ENCODE measurements at regions not wholly inside any gene's neighbourhood (a gene's known extent, or its start where the extent isn't known, plus 50 kb on each side); places are given as distances from the start of the nearest gene placed in this dataset.
"Not testable (repeated sequence)": the region's sequence is repeated elsewhere in the genome, so short reads cannot be mapped to it uniquely, and the experiment has no call there.

GRCh38 chr7:56466607-56467525 is 350.6 kb upstream of the NUPR2 start:
- TF ChIP-seq, protein P1, sequence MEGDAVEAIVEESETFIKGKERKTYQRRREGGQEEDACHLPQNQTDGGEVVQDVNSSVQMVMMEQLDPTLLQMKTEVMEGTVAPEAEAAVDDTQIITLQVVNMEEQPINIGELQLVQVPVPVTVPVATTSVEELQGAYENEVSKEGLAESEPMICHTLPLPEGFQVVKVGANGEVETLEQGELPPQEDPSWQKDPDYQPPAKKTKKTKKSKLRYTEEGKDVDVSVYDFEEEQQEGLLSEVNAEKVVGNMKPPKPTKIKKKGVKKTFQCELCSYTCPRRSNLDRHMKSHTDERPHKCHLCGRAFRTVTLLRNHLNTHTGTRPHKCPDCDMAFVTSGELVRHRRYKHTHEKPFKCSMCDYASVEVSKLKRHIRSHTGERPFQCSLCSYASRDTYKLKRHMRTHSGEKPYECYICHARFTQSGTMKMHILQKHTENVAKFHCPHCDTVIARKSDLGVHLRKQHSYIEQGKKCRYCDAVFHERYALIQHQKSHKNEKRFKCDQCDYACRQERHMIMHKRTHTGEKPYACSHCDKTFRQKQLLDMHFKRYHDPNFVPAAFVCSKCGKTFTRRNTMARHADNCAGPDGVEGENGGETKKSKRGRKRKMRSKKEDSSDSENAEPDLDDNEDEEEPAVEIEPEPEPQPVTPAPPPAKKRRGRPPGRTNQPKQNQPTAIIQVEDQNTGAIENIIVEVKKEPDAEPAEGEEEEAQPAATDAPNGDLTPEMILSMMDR (IDR thresholded peaks at IDR 0.05), result not testable (repeated sequence)
- TF ChIP-seq ZFX (IDR thresholded peaks at IDR 0.05; ENCODE audit: borderline replicate concordance), result not testable (repeated sequence)

Data from 22Rv1 (cell line).